Cardiac septum (tissue), 1 donor: ENCODE measurements at regions not wholly inside any gene's neighbourhood (a gene's known extent, or its start where the extent isn't known, plus 50 kb on each side); places are given as distances from the start of the nearest gene placed in this dataset.
"Not testable (repeated sequence)": the region's sequence is repeated elsewhere in the genome, so short reads cannot be mapped to it uniquely, and the experiment has no call there.

Experiments used
- DNase-seq: peaks from one replicate; pipeline ENCODE4 v3.0.0-alpha.2; 2020; ENCODE audit warnings: low spot score
- intact Hi-C: fragments of 100-400 bp; cut with DNase I; formaldehyde crosslinking; loops from one replicate; pipeline ENCODE4 v1.14.0; 2022
- donor health status: DM: no; HTN: no; CAD: no.

GRCh38 chr3:177787279-177788041, 590.2 kb upstream of the TBL1XR1 start:
- DNase-seq, result no peak
- intact Hi-C loops, result loop anchor here (10.0 kb wide), 1 partner anchor 593 kb away; the partner anchor contains the start of gene TBL1XR1

- intact Hi-C loops, result loop anchor here (10.0 kb wide), 1 partner anchor 595 kb away; the partner anchor contains the start of gene TBL1XR1
- no peak for DNase-seq
Observed at GRCh38 chr3:177789500-177789899, 592.2 kb upstream of the TBL1XR1 start.

GRCh38 chr3:177792311-177793030, 595.2 kb upstream of the TBL1XR1 start:
- intact Hi-C loops, result no loop called here
- DNase-seq, result no peak

- DNase-seq, result no peak
- intact Hi-C loops, result no loop called here
Observed at GRCh38 chr3:177793451-177793850, 596.2 kb upstream of the TBL1XR1 start.

GRCh38 chr3:177795216-177795615, 597.9 kb upstream of the TBL1XR1 start:
- no peak for DNase-seq
- intact Hi-C loops, result no loop called here

- no peak for DNase-seq
- intact Hi-C loops, result no loop called here
Observed at GRCh38 chr3:177795859-177796258, 598.6 kb upstream of the TBL1XR1 start.

GRCh38 chr3:177800147-177800546, 602.9 kb upstream of the TBL1XR1 start:
- intact Hi-C loops, DNase-seq: not testable (repeated sequence)

GRCh38 chr3:177800561-177800960, 603.3 kb upstream of the TBL1XR1 start:
- intact Hi-C loops, result no loop called here
- no peak for DNase-seq

GRCh38 chr3:177802151-177802900, 605.0 kb upstream of the TBL1XR1 start:
- no peak for DNase-seq
- intact Hi-C loops, result no loop called here

- intact Hi-C loops, result no loop called here
Observed at GRCh38 chr3:177803500-177803899, 606.2 kb upstream of the TBL1XR1 start.

GRCh38 chr3:177804032-177804431, 606.8 kb upstream of the TBL1XR1 start:
- no peak for DNase-seq
- intact Hi-C loops, result no loop called here

More at GRCh38 chr3:177803500-177803899, 606.2 kb upstream of the TBL1XR1 start:
- DNase-seq, result no peak

- DNase-seq, result no peak
- intact Hi-C loops, result no loop called here
Observed at GRCh38 chr3:177804646-177805045, 607.4 kb upstream of the TBL1XR1 start.

GRCh38 chr3:177807150-177807875, 610.0 kb upstream of the TBL1XR1 start:
- DNase-seq, result no peak
- intact Hi-C loops, result no loop called here

GRCh38 chr3:177808928-177809478, 611.7 kb upstream of the TBL1XR1 start:
- DNase-seq, intact Hi-C loops: not testable (repeated sequence)

GRCh38 chr3:177810162-177810623, 612.9 kb upstream of the TBL1XR1 start:
- DNase-seq, result no peak
- intact Hi-C loops, result no loop called here

GRCh38 chr3:177811112-177811511, 613.8 kb upstream of the TBL1XR1 start:
- DNase-seq, result no peak
- intact Hi-C loops, result no loop called here

- no peak for DNase-seq
- intact Hi-C loops, result no loop called here
Observed at GRCh38 chr3:177811835-177812234, 614.6 kb upstream of the TBL1XR1 start.

GRCh38 chr3:177812492-177812891, 615.2 kb upstream of the TBL1XR1 start:
- intact Hi-C loops, result no loop called here
- DNase-seq, result no peak

- intact Hi-C loops, result no loop called here
- no peak for DNase-seq
Observed at GRCh38 chr3:177813322-177813721, 616.0 kb upstream of the TBL1XR1 start.
